Sigmoid colon (tissue), 6 donors: ENCODE measurements at regions not wholly inside any gene's neighbourhood (a gene's known extent, or its start where the extent isn't known, plus 50 kb on each side); places are given as distances from the start of the nearest gene placed in this dataset.

Experiments
- DNase-seq: peaks from one replicate; pipeline ENCODE4 v3.0.0-alpha.2; 2019
- H3K27ac ChIP-seq, 4 donors: fragments of 200-600 bp; sonication (generic); one replicate each; pipeline ENCODE4 v1.5.1; 2016 to 2019; ENCODE audit warnings: mild to moderate bottlenecking in 1 of 4
- H3K27me3 ChIP-seq, 3 donors: fragments of 200-600 bp; sonication (generic); one replicate each; pipeline ENCODE4 v1.5.1; 2019; ENCODE audit warnings: mild to moderate bottlenecking in 1 of 3
- H3K36me3 ChIP-seq, 4 donors: fragments of 200-600 bp; sonication (generic); one replicate each; pipeline ENCODE4 v1.5.1; 2016 to 2019
- H3K4me1 ChIP-seq, 4 donors: fragments of 200-600 bp; sonication (generic); one replicate each; pipeline ENCODE4 v1.5.1; 2017 to 2019
- H3K4me3 ChIP-seq, 4 donors: fragments of 200-600 bp; sonication (generic); one replicate each; pipeline ENCODE4 v1.5.1; 2017 to 2019; ENCODE audit warnings: mild to moderate bottlenecking in 2 of 4, moderate library complexity in 1 of 4
- H3K9me3 ChIP-seq, 4 donors: fragments of 200-600 bp in 3 of 4; sonication (generic) in 3 of 4; one replicate each; pipeline versions ENCODE4 v1.5.1 to v1.6.1; 2013 to 2019
- EP300 ChIP-seq, 4 donors: sonication (generic); formaldehyde crosslinking; IDR thresholded peaks; one replicate each; pipeline ENCODE4 v1.6.1; 2017; ENCODE audit warnings: antibody characterized with exemption in 4 of 4
- POLR2A ChIP-seq, 2 donors: fragments of 450-650 bp; IDR thresholded peaks; one replicate each; pipeline ENCODE4 v1.6.1; 2016; ENCODE audit warnings: antibody characterized with exemption in 2 of 2, mild to moderate bottlenecking in 2 of 2, moderate library complexity in 2 of 2
- POLR2AphosphoS5 ChIP-seq, 4 donors: sonication (generic); formaldehyde crosslinking; IDR thresholded peaks; one replicate each; pipeline ENCODE4 v1.6.1; 2017; ENCODE audit warnings: antibody characterized with exemption in 4 of 4
- WGBS, 2 donors: extraction: QIAGEN DNeasy Blood & Tissue Kit; methylation state at CpG; one replicate each; pipeline ENCODE4 v1.1.7; 2013; 5-methylcytosine and 5-hydroxymethylcytosine counted together
- intact Hi-C: fragments of 100-400 bp; cut with DNase I; formaldehyde crosslinking; loops from one replicate; pipeline ENCODE4 v1.15.1; 2023
- TF ChIP-seq, protein P1 (sequence below), 4 experiments: fragments of 450-650 bp in 3 of 4; fragments of 200-600 bp in 1 of 4; IDR thresholded peaks; one replicate each; pipeline ENCODE4 v1.5.1; 2016 to 2019; ENCODE audit warnings: antibody characterized with exemption in 4 of 4, mild to moderate bottlenecking in 3 of 4, moderate library complexity in 2 of 4
- donor health status: healthy with polysubstance abuse.
- donor health status: healthy.

- Histone ChIP-seq H3K27ac (no peak overlapping the region), H3K9me3 (no peaks in the 10 kb centered on the region), H3K4me3 (no peak overlapping the region), H3K36me3 (no peaks in the 10 kb centered on the region), H3K4me1 (no peaks in the 10 kb centered on the region), H3K27me3 (peaks cover 0 to 16% (median 0%) of the 10 kb centered on the region in 3 donors)
- TF ChIP-seq EP300 (IDR thresholded peaks at IDR 0.05), result no peak
- no peak for TF ChIP-seq POLR2A (IDR thresholded peaks at IDR 0.05)
- TF ChIP-seq, protein P1, sequence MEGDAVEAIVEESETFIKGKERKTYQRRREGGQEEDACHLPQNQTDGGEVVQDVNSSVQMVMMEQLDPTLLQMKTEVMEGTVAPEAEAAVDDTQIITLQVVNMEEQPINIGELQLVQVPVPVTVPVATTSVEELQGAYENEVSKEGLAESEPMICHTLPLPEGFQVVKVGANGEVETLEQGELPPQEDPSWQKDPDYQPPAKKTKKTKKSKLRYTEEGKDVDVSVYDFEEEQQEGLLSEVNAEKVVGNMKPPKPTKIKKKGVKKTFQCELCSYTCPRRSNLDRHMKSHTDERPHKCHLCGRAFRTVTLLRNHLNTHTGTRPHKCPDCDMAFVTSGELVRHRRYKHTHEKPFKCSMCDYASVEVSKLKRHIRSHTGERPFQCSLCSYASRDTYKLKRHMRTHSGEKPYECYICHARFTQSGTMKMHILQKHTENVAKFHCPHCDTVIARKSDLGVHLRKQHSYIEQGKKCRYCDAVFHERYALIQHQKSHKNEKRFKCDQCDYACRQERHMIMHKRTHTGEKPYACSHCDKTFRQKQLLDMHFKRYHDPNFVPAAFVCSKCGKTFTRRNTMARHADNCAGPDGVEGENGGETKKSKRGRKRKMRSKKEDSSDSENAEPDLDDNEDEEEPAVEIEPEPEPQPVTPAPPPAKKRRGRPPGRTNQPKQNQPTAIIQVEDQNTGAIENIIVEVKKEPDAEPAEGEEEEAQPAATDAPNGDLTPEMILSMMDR (IDR thresholded peaks at IDR 0.05), result no peak
- TF ChIP-seq POLR2AphosphoS5 (IDR thresholded peaks at IDR 0.05), result no peak
- intact Hi-C loops, result no loop called here
- DNase-seq, result no peak
- WGBS, 2 donors, result 90 to 91% methylated on average over 3 of the region's 3 CpGs
Observed at GRCh38 chr17:5635949-5636348, 51.6 kb upstream of the NLRP1 start.

DNA sequence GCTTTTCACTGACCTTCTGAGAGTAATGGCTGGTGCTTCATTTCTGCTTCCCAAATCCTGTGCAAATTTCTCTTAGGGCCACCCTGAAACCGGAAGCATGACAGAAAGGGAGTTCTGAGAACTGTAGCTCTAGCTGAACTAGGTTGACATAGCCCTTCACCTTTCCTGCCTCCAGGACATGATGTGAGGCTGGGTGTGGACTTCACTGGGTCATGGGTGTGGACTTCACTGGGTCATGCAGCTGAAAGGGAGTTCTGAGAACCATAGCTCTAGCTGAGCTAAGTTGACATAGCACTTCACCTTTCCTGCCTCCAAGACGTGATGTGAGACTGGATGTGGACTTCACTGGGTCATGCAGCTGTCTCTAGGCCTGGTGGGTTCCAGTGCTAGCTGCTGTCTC, 54.3 kb upstream of the NLRP1 start:
- TF ChIP-seq, protein P1 (IDR thresholded peaks at IDR 0.05), result no peak
- TF ChIP-seq EP300 (IDR thresholded peaks at IDR 0.05) (no peak), POLR2AphosphoS5 (IDR thresholded peaks at IDR 0.05) (no peak), POLR2A (IDR thresholded peaks at IDR 0.05) (no peak)
- Histone ChIP-seq H3K36me3 (no peaks in the 10 kb centered on the region), H3K27ac (no peak overlapping the region), H3K27me3 (peaks cover 0 to 16% (median 0%) of the 10 kb centered on the region in 3 donors), H3K4me3 (no peak overlapping the region), H3K4me1 (no peaks in the 10 kb centered on the region), H3K9me3 (no peaks in the 10 kb centered on the region)
- intact Hi-C loops, result no loop called here
- 66 to 80% methylated on average over 2 of the region's 2 CpGs for WGBS, 2 donors
- DNase-seq, result no peak

DNA sequence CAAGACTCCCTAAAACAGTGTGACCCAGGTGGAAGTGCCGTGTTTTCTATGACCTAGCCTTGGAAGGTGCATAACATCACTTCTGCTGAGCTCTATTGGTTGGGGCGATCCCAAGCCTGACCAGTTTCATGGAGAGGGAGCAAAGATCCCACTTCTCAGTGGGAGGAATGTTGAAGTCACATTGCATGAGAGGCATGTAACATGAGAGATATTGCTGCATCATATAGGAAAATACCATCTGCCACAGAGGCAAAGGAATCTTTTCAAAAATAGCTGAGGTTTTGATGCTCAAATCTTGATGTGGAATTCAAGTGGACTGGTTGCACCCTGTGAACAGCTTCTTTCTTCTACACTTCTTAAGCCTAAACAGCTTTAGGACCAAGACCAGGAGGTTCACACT, 56.4 kb upstream of the NLRP1 start:
- WGBS, 2 donors, result 91 to 93% methylated on average over 2 of the region's 2 CpGs
- intact Hi-C loops, result no loop called here
- Histone ChIP-seq H3K36me3 (no peaks in the 10 kb centered on the region), H3K27me3 (peaks cover 0 to 11% (median 0%) of the 10 kb centered on the region in 3 donors), H3K9me3 (no peaks in the 10 kb centered on the region), H3K4me3 (no peak overlapping the region), H3K27ac (no peak overlapping the region), H3K4me1 (no peaks in the 10 kb centered on the region)
- TF ChIP-seq POLR2AphosphoS5 (IDR thresholded peaks at IDR 0.05), result no peak
- no peak for TF ChIP-seq POLR2A (IDR thresholded peaks at IDR 0.05)
- TF ChIP-seq, protein P1 (IDR thresholded peaks at IDR 0.05), result no peak
- no peak for TF ChIP-seq EP300 (IDR thresholded peaks at IDR 0.05)
- no peak for DNase-seq

DNA sequence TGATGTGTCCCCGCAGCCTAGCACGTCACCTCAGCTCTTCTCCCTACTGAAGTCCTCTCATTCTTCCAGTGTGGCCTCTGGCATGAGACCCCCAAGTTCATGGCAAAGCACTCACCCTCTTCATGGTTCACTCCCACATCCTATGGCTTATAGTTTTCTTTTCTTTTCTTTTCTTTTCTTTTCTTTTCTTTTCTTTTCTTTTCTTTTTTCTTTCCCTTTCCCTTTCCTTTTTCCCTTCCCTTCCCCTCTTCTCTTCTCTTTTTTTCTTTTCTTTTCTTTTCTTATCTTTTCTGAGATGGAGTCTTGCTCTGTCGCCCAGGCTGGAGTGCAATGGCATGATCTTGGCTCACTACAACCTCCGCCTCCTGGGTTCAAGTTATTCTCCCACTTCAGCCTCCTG, 58.4 kb upstream of the NLRP1 start:
- DNase-seq, result no peak
- intact Hi-C loops, result no loop called here
- H3K27ac ChIP-seq, result no peak overlapping the region
- H3K9me3 ChIP-seq, result no peaks in the 10 kb centered on the region
- 95% methylated on average over 4 of the region's 4 CpGs for WGBS, 2 donors
- peaks cover 0 to 11% (median 0%) of the 10 kb centered on the region in 3 donors for H3K27me3 ChIP-seq
- TF ChIP-seq POLR2AphosphoS5 (IDR thresholded peaks at IDR 0.05) (no peak), POLR2A (IDR thresholded peaks at IDR 0.05) (no peak), EP300 (IDR thresholded peaks at IDR 0.05) (no peak)
- TF ChIP-seq, protein P1 (IDR thresholded peaks at IDR 0.05), result no peak
- H3K4me3 ChIP-seq, result no peak overlapping the region
- H3K4me1 ChIP-seq, result no peaks in the 10 kb centered on the region
- H3K36me3 ChIP-seq, result no peaks in the 10 kb centered on the region

DNA sequence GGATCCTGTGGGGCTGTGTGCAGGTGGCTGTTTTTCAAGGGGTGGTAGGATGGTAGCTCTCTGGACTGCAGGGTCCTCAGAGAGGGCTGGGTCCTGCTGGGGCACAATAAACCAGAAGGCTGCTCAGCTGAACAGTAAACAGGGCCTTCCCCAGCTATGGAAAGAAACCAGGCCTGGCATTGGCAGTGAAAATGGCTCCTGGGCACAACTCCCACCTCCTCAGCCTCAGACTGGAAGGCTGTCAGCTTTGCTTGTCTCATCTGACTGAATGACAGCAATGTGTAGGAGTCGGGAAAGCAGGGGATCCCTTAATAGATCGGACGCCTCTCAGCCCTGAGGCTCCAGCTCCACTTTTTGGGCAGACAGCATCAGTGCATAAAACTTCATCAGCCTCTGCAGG, 59.8 kb upstream of the NLRP1 start:
- Histone ChIP-seq H3K4me1 (no peaks in the 10 kb centered on the region), H3K4me3 (no peak overlapping the region), H3K36me3 (no peaks in the 10 kb centered on the region), H3K27ac (no peak overlapping the region), H3K27me3 (peaks cover 0 to 11% (median 0%) of the 10 kb centered on the region in 3 donors), H3K9me3 (no peaks in the 10 kb centered on the region)
- TF ChIP-seq EP300 (IDR thresholded peaks at IDR 0.05), result no peak
- TF ChIP-seq, protein P1 (IDR thresholded peaks at IDR 0.05), result no peak
- no peak for TF ChIP-seq POLR2AphosphoS5 (IDR thresholded peaks at IDR 0.05)
- DNase-seq, result no peak
- intact Hi-C loops, result no loop called here
- WGBS, 2 donors, result 75 to 89% methylated on average over 3 of the region's 3 CpGs
